Posterior cingulate gyrus (tissue), 11 donors: ENCODE measurements at regions not wholly inside any gene's neighbourhood (a gene's known extent, or its start where the extent isn't known, plus 50 kb on each side); places are given as distances from the start of the nearest gene placed in this dataset.
"Not testable (repeated sequence)": the region's sequence is repeated elsewhere in the genome, so short reads cannot be mapped to it uniquely, and the experiment has no call there.

Source experiments
- DNase-seq, 10 donors: peaks; one replicate each; pipeline versions ENCODE4 v3.0.0 to v3.0.0-alpha.2; 2020 to 2021; ENCODE audit warnings: mixed read lengths in 3 of 10
- intact Hi-C: fragments of 100-400 bp; cut with DNase I; formaldehyde crosslinking; loops from one replicate; pipeline ENCODE4 v1.15.1; 2023

DNA sequence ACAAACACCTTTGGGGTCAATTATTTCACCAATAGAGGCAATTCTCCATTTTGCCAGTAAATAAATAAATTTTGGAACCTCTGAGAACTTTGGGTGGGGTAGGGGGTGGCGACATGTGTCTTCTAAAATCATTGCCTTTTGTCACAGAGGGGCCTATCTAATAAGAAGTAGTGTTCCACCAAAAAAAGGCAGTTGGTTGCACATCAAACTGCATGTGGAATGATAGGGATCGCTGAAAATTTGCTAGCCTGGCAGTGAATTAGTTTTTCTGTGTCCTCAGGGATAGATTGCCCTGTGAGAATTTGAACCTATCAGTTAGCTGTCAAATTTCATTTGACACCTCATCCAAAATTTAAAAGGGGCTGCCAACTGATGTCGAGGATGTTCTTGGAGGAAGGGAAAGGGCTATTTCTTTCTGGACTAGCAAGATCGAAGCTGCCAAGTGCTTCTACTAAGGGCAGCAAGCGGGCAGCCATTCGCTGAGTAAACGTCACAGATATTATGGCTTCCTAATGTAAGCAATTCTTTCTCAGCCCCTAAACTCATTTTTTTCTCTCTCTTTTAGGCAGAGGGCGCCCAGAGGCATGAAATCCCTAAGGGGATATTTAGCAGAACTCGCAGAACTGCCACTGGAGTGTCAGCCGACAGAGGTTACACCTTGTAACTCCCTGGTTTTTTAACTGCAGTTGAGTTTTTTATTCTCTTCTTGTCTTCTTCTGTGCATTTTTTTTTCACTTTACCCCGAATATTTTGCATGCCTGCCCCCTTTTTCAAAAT, 2208.1 kb upstream of the WWC1 start:
- intact Hi-C loops, result no loop called here
- no peak for DNase-seq

DNA sequence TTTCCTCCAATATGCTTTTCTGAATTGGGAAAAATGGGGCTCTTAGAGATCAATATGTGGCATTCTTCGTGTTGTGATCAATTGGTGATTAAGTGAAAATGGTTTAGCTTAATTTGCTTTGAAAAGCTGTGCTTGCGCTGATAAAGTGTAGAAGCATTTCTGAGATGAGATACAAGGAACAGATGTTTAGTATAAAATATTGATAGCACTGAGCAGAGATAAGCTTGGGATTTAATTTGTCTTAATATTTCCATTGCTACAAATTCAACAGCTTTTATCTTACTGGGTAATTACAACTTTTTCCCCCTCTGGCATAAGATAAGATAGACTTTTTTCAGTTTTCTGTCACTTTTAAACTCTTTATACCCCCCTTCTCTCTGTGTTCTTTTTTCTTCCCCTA, 2204.9 kb upstream of the WWC1 start:
- intact Hi-C loops, result no loop called here
- no peak for DNase-seq

- no peak for DNase-seq
- intact Hi-C loops, result no loop called here
Observed at GRCh38 chr5:166088389-166089039, 2202.9 kb upstream of the WWC1 start.

- intact Hi-C loops, result no loop called here
- no peak for DNase-seq
Observed at GRCh38 chr5:166091931-166092330, 2199.5 kb upstream of the WWC1 start.

DNA sequence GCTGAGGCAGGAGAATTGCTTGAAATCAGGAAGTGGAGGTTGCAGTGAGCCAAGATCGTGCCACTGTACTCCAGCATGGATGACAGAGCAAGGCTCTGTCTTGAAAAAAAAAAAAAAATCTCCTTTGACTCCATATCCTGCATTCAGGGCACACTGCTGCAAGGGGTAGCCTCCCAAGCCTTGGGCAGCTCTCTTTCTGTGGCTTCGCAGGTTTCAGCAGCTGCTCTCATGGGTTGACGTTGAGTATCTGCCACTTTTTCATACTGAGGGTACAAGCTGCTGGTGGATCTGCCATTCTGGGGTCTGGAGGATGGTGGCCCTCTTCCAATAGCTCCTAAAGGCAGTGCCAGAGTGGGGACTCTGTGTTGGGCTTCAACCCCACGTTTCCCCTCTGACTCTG, 2198.1 kb upstream of the WWC1 start:
- DNase-seq, result no peak
- intact Hi-C loops, result no loop called here

GRCh38 chr5:166102947-166103346, 2188.5 kb upstream of the WWC1 start:
- intact Hi-C loops, result no loop called here

DNA sequence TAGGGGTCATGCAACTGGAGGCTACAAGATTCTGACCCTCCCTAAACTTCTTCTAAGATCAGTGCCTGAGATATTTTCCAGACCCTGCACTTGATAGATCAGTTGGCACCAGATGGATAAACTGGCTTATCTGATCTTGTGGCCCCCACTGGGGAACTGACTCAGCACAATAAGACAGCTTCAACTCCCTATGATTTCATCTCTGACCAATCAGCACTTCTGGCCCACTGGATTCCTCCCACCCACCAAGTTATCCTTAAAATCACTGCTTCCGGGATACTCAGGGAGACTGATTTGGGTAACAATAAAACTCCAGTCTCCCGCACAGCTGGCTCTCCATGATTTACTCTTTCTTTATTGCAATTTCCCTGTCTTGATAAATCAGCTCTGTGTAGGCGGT, 2180.4 kb upstream of the WWC1 start:
- intact Hi-C loops, result no loop called here
- DNase-seq, result no peak

More at GRCh38 chr5:166102947-166103346, 2188.5 kb upstream of the WWC1 start:
- DNase-seq, result peak in 1 of 10 donors; percentile 58

DNA sequence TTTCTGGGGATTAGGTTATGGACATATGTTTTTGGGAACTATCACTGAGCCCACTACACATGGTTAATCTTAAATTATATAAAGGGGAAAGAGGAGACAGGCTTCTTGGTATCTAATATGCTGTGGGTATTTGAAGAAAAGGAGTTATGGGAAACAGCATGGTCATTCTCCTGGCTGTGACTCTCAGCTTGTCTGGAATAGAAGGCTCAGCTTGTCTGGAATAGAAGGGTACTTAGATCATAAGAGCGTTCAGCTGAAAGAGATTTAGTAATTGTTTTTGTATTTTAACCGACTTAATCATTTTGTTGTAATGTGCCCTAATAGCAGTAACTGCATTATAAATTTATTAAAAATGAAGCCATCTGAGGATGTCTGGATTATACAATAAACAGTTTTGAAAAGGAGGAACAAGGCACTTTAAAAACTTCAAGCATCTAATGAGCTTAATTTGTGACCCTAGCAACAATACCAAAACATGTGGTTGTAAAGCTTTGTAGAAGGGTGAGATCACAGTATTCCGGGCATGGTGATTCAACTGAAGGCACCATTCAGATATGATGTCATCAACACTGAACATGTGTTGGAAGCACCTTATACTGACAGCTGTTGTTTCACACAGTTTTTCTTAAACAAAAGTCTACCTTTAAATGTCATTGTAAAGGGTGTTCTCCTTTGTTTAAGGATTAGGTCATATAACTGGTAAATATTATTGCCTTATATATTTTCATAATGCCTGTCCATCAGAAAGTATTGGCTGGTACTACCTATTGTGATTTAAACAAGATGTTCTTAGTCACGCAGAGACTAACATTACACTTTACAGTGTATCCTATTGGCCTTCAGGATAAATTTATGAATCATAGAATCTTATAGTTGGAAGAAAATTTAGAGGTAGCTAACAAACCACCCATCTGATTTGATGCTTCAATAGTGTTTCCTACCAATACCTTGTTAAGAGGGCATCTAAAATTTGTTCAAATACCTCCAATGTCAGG, 2174.1 kb upstream of the WWC1 start:
- intact Hi-C loops, result no loop called here
- no peak for DNase-seq

- intact Hi-C loops, result no loop called here
- DNase-seq, result no peak
Observed at GRCh38 chr5:166119506-166119905, 2171.9 kb upstream of the WWC1 start.

DNA sequence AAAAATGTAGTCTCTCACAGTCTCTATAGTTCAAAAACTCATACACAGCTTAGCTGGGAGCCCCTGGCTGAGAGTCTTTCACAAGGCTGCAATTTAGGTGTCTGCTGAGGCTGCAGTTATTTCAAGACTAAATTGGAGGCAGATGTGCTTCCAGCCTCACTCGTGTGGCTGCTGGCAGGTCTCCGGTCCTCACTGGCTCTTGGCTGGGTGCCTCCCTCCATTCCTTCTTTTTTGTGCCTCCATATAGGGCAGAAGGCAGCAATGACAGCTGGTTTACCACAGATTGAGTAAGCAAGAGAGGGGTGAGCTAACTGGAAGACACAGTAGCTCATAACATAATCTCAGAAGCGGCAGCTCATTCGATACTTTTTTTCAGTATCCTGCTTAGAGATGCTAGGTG, 2167.7 kb upstream of the WWC1 start:
- peak in 2 of 10 donors; percentile 73 to 80 for DNase-seq
- intact Hi-C loops, result no loop called here

DNA sequence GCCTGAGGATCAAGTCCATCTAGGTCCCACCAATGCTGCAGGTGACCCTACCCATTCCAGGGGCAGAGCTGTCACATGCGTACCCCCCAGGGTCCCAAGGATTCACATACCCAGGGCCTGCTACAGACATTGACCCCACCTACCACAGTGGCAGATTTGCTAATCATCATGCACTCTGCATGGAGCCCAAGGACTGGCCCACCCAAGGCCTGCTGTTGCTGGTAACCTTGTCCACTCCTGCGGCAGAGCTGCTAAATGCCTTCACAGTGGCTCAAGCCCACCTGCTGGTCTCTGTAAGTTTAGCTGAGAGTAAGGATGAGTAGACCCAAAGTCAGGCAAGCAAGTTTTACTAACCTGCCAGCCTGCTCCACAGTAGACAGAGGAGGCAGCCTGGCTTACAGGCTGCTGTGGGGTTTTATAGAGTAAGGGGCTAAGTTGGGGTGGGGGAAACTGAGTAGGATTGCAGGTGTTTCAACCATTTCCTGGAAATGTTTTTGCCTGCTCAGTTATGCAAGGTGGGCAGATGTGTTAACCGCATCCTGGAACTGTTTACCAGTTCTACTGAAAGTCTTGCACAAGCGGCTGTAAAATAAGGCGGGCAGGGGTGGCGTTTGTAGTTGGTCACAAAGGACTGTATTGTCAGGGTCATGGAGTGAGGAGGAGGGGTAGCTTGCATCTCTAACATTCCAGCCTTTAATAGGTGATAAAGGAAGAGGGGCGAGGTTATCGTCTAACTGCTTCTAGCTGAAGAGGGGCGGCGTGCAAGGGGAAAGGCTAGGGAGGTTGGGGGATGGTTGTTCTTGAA, 2163.5 kb upstream of the WWC1 start:
- intact Hi-C loops, result no loop called here
- no peak for DNase-seq

GRCh38 chr5:166145107-166145506, 2146.3 kb upstream of the WWC1 start:
- DNase-seq, intact Hi-C loops: not testable (repeated sequence)

DNA sequence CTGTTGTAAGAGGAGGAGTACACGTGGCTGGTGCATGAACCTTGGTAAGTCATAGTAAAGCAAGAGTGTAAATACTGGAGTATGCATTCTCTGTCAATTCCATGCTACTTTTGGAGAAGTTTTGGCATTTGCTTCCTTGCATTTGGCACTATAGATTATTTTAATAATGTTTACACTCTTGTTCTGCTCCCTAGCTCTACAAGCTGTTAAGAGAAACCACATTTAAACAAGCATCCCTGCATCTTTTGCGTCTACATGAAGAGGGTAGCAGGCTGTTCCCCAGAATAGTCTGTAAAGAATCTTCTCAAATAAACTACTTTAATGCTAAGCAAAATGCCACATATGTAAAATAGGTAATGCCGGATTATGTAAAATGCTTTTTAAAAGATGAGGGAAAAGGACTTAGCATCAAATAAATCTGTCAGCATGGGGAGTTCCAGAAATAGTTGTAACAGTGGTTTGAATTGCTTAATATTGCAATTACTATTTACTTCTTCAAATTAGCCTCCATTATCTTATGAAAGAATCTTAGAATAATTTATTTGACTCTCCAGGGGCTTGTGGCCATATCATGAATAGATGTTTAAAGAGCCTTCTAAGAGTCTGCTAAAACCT, 2127.3 kb upstream of the WWC1 start:
- no peak for DNase-seq
- intact Hi-C loops, result no loop called here

- intact Hi-C loops, result no loop called here
Observed at GRCh38 chr5:166165596-166165995, 2125.8 kb upstream of the WWC1 start.

GRCh38 chr5:166166071-166166470, 2125.4 kb upstream of the WWC1 start:
- intact Hi-C loops, result no loop called here
- no peak for DNase-seq

More at GRCh38 chr5:166165596-166165995, 2125.8 kb upstream of the WWC1 start:
- DNase-seq, result no peak

DNA sequence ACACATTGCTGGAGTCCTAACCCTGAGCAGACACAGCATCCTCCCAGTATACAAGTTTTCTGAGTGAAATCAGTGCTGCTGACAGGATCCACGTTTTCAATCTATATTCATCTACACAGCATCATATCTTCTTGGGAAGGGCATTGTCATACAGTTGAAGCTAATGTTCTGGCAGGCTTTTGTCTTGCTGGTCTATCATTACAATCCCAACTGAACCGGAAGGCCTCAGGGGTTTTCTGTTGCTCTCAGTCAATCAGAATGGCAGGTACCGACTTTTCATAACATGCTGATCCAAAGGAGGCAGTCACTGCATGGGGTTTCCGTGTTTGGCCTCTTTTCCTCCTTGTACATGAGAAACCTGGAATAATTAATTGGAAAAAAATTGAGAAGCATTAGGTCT, 2118.8 kb upstream of the WWC1 start:
- intact Hi-C loops, result no loop called here
- no peak for DNase-seq

DNA sequence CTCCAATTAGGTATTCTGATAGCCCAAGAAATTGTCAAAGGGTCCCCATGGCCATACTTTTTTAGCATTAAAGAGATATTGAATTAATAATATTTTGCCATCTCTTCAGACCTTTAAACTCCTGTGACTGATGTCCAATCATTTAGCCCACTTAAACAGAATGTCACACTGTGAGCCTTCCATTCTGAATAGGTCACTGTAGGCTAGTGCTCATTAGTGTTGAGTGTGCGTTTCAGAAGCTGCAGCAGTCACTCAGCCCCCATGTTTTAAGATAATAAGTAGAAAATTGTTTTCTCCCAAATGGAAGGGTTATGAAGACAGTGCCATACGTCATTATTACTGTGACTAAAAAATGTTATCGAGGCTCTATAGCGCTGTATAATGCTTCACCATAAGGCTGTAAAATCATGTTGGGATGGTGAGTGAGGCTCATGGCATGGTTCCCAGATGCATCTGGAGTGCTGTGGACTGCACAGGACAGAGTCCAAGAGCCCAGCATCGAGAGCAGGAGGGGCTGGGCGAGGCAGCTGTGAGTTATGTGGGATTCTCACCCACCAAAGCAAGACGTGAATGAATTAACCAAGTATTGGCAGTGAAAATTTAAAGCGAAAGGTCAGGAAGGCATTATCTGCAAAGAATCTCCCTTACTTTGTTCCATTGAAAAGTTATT, 2112.9 kb upstream of the WWC1 start:
- intact Hi-C loops, result no loop called here
- peak in 2 of 10 donors; percentile 17 to 57 for DNase-seq

GRCh38 chr5:166185185-166185584, 2106.3 kb upstream of the WWC1 start:
- intact Hi-C loops, result no loop called here
- DNase-seq, result no peak
